WI38 (cell line): ENCODE measurements at regions not wholly inside any gene's neighbourhood (a gene's known extent, or its start where the extent isn't known, plus 50 kb on each side); places are given as distances from the start of the nearest gene placed in this dataset.

Experiments used
- H3K4me3 ChIP-seq: 2 replicates; pipeline ENCODE4 v1.5.1; 2011; ENCODE audit warnings: low read depth, mild to moderate bottlenecking, control low read depth, low read length
- TF ChIP-seq, protein P1 (sequence below): IDR thresholded peaks from 2 replicates; pipeline ENCODE4 v1.5.1; 2012; ENCODE audit warnings: low read depth, mild to moderate bottlenecking, control low read depth, low read length

DNA sequence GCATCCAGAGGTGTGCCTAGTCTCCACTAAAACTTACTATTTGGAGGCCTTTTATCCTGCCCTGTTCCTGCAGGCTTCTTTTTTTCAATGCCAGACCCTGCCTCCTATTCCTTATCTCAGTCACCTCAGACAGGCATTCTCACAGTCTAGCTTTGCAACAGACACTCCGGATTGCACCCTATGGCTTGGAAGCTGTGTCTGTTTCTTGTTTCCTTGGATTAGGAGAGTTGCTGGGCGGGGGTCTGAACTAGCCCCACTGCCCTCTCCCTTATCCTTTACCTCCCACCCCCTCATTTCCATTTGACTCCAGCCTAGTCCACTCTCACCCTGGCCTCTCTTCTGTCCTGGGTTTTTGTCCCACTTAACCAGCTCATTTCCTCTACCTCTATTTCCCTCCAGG lies 228.1 kb upstream of the CITED2 start:
- H3K4me3 ChIP-seq = no peak overlapping the region
- TF ChIP-seq, protein P1, sequence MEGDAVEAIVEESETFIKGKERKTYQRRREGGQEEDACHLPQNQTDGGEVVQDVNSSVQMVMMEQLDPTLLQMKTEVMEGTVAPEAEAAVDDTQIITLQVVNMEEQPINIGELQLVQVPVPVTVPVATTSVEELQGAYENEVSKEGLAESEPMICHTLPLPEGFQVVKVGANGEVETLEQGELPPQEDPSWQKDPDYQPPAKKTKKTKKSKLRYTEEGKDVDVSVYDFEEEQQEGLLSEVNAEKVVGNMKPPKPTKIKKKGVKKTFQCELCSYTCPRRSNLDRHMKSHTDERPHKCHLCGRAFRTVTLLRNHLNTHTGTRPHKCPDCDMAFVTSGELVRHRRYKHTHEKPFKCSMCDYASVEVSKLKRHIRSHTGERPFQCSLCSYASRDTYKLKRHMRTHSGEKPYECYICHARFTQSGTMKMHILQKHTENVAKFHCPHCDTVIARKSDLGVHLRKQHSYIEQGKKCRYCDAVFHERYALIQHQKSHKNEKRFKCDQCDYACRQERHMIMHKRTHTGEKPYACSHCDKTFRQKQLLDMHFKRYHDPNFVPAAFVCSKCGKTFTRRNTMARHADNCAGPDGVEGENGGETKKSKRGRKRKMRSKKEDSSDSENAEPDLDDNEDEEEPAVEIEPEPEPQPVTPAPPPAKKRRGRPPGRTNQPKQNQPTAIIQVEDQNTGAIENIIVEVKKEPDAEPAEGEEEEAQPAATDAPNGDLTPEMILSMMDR = no peak

DNA sequence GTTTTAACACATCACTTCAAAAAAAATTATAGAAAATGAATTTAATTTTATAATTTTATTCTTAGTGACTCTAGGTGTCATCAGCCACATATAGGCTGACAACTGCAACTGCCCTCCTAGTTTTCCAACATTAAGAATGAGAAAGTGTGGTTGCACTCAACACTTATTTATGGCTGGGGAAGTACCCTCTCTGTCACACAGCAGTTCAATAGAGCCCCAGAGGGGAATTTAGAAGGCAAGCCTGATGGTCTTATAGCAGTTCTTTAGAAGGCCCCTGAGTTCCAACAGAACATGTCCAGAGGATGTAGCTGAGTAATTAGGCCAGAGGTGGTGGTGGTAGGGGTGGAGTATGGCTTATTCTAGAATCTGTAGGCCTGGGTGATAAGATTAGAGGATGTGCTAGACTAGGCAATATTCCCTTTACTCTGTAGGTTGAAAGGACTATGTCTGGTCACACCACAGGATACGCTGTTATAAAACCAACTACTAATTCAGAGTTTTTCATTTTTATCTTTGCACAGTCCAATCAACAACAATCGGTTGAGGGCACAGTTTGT lies 226.5 kb upstream of the CITED2 start:
- H3K4me3 ChIP-seq = no peak overlapping the region
- TF ChIP-seq, protein P1 = no peak

DNA sequence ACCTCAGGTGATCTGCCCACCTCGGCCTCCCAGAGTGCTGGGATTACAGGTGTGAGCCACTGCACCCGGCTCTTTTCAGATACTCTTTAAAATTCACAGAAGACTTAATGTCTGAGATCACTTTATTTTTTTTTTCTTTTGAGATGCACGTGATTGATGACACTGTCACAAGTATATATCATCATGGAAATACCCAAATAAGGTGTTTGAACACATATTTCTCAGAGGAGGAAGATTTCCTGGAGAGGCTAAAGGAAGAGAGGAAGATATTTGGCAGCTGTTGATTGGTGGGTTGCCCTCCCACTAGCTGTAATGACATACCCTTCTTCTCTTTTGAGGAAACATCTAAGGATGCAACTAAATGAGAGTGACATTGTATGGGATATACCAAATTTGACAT lies 225.9 kb upstream of the CITED2 start:
- no peak overlapping the region for H3K4me3 ChIP-seq
- TF ChIP-seq, protein P1 = no peak

DNA sequence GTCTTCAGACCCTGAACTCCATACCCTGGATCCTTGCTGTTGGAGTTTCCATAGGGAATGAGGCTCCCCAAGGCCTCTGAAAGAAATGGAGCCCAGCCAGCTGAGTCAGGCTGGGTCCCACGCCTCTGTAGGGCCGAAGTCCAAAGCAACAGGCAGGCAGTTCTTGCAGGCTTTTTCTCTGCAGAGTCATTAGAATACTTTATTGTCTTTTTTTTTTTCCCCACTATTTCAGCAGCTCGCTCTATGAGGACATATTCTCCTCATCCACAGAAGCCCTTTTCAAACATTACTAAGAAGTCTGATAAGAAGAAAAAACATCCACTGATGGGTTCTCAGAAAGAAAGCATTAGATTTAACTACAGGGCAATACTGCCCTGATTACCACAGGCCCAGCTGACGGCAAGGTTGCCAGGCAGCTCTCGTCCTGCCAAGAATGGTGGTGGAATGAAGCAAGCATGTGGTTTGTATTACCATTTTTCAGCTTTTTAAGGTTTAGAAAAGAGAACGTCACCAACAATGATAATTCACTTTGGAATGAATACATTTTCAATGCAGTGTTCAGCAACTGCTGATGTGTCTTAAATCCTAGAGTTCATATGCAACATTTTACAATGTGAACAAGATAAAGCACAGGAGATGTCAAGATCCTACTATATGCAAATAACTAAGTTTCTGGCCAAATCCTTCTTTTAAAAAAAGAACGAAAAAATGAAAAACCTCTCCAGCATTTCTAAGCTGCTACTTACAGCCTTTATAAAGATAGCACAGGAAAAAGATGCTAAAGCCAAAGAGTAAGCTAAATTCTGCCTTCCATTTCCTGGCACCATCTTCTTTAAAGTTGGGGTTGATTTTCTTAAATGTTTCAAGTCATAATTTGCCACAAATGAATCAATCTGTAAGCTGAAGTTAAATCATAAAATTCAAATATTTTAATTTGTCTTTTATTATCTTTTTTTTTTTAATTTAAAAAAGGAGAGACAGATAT lies 223.6 kb upstream of the CITED2 start:
- H3K4me3 ChIP-seq = no peak overlapping the region
- TF ChIP-seq, protein P1 = no peak

DNA sequence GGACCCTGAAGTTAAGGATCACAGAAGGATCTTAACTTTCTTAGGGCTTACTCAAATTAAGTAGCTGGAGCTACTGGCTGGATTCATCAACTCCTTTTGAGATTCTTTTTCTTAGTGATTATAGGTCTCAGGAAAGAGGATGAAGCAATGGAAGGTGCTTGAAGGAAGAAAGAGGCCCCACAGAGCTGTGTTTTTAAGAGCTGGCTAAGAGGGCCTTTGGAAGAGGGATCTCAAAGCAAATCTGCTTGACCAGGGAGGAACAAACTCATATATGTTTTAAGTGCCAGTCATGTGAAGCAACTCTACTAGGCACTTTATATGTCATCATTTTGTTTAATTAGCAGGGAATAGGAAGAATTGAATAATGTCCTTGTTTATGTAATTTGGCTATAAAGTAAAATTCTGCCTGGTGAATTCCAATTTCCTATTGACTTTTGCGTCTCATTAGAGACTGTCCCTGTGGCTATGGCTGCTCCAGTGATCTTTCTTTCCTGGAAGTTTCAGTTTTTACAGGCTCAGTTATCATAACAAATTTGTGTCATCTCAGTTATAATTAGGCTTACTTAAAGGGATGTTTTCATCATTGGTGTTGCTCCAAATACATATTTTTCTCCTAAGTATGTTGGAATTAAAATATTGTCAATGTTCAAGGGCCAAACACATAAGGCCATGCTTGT lies 222.8 kb upstream of the CITED2 start:
- no peak overlapping the region for H3K4me3 ChIP-seq
- TF ChIP-seq, protein P1 = no peak

DNA sequence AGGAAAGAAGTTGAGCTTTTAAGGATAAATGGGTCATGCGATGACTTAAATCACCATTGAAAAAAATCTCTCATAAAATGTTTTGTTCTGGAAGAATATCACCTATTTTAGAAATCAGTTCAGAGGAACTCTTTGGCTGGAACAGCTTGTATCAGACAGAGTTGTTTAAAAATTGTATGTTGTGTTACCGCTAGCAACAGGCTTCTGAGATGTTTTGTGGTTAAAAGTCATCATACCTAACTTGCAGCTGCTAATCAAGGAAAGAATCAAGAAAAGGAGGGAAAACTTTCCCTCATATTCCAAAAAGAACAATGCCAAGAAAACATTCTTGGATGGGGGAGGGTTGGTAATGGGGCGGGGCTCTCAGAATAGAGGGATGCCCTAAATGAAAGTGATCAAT lies 220.7 kb upstream of the CITED2 start:
- TF ChIP-seq, protein P1 = no peak
- no peak overlapping the region for H3K4me3 ChIP-seq
